ENCODE measurements at regions not wholly inside any gene's neighbourhood (a gene's known extent, or its start where the extent isn't known, plus 50 kb on each side); places are given as distances from the start of the nearest gene placed in this dataset.

DNA sequence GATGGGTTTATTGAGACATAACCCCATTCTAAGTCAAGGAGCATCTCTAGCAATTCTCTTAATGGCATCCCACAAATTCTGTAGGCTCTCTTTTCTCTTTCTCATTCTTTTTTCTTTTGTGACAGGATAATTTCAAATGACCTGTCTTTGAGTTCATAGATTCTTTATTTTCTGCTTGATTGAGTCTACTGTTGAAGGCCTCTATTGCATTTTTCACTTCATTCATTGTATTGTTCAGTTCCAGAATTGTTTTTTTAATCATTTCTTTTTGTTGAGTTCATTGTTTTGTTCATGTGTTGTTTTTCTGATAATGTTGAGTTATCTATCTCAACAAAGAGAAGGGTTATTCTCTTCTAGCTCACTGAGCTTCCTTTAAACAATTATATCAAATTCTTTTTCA is 144.7 kb upstream of the IL12B start:
- TF ChIP-seq, protein P1, sequence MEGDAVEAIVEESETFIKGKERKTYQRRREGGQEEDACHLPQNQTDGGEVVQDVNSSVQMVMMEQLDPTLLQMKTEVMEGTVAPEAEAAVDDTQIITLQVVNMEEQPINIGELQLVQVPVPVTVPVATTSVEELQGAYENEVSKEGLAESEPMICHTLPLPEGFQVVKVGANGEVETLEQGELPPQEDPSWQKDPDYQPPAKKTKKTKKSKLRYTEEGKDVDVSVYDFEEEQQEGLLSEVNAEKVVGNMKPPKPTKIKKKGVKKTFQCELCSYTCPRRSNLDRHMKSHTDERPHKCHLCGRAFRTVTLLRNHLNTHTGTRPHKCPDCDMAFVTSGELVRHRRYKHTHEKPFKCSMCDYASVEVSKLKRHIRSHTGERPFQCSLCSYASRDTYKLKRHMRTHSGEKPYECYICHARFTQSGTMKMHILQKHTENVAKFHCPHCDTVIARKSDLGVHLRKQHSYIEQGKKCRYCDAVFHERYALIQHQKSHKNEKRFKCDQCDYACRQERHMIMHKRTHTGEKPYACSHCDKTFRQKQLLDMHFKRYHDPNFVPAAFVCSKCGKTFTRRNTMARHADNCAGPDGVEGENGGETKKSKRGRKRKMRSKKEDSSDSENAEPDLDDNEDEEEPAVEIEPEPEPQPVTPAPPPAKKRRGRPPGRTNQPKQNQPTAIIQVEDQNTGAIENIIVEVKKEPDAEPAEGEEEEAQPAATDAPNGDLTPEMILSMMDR (IDR thresholded peaks at IDR 0.05; ENCODE audit: borderline replicate concordance, extremely low read depth, low read length, poor library complexity, severe bottlenecking), result no peak
- TF ChIP-seq EZH2 (IDR thresholded peaks at IDR 0.05; ENCODE audit: borderline replicate concordance, low read depth, low read length, severe bottlenecking), result no peak
